GM18867 (cell line): ENCODE measurements at regions not wholly inside any gene's neighbourhood (a gene's known extent, or its start where the extent isn't known, plus 50 kb on each side); places are given as distances from the start of the nearest gene placed in this dataset.
"Not testable (repeated sequence)": the region's sequence is repeated elsewhere in the genome, so short reads cannot be mapped to it uniquely, and the experiment has no call there.

Experiments used
- ATAC-seq: cut with Tn5 transposase; IDR thresholded peaks from one replicate; pipeline ENCODE4 v1.9.1; 2021; ENCODE audit warnings: mild to moderate bottlenecking, moderate library complexity; ENCODE audit not compliant: unreplicated experiment

GRCh38 chr4:173782660-173783059 is 252.6 kb upstream of the HAND2 start:
- no peak for ATAC-seq

- ATAC-seq, result no peak
Observed at GRCh38 chr4:173777921-173778320, 247.9 kb upstream of the HAND2 start.

GRCh38 chr4:173777421-173777820 is 247.4 kb upstream of the HAND2 start:
- no peak for ATAC-seq

GRCh38 chr4:173769568-173769967 is 239.5 kb upstream of the HAND2 start:
- no peak for ATAC-seq

- no peak for ATAC-seq
Observed at GRCh38 chr4:173767650-173768049, 237.6 kb upstream of the HAND2 start.

- ATAC-seq, result no peak
Observed at GRCh38 chr4:173766171-173766600, 236.2 kb upstream of the HAND2 start.

- no peak for ATAC-seq
Observed at GRCh38 chr4:173765751-173766150, 235.7 kb upstream of the HAND2 start.

- ATAC-seq, result no peak
Observed at GRCh38 chr4:173763389-173763788, 233.4 kb upstream of the HAND2 start.

- no peak for ATAC-seq
Observed at GRCh38 chr4:173761938-173762337, 231.9 kb upstream of the HAND2 start.

GRCh38 chr4:173761236-173761635 is 231.2 kb upstream of the HAND2 start:
- no peak for ATAC-seq

GRCh38 chr4:173758132-173758531 is 228.1 kb upstream of the HAND2 start:
- ATAC-seq, result no peak

- no peak for ATAC-seq
Observed at GRCh38 chr4:173753408-173753807, 223.4 kb upstream of the HAND2 start.

- ATAC-seq, result no peak
Observed at GRCh38 chr4:173752610-173753230, 222.7 kb upstream of the HAND2 start.

- ATAC-seq, result no peak
Observed at GRCh38 chr4:173748353-173748752, 218.3 kb upstream of the HAND2 start.

- ATAC-seq, result no peak
Observed at GRCh38 chr4:173747537-173748257, 217.7 kb upstream of the HAND2 start.

- peak; percentile 43 for ATAC-seq
Observed at GRCh38 chr4:173746424-173746823, 216.4 kb upstream of the HAND2 start.

- no peak for ATAC-seq
Observed at GRCh38 chr4:173745765-173746164, 215.7 kb upstream of the HAND2 start.

GRCh38 chr4:173736840-173737239 is 206.8 kb upstream of the HAND2 start:
- ATAC-seq, result no peak

GRCh38 chr4:173735585-173735984 is 205.6 kb upstream of the HAND2 start:
- ATAC-seq, result no peak

- ATAC-seq, result no peak
Observed at GRCh38 chr4:173735049-173735448, 205.0 kb upstream of the HAND2 start.

- ATAC-seq, result no peak
Observed at GRCh38 chr4:173731257-173731656, 201.2 kb upstream of the HAND2 start.

- no peak for ATAC-seq
Observed at GRCh38 chr4:173722075-173722474, 192.0 kb upstream of the HAND2 start.

GRCh38 chr4:173718504-173718903 is 188.5 kb upstream of the HAND2 start:
- ATAC-seq, result not testable (repeated sequence)
